Upper lobe of left lung (tissue), 4 donors: ENCODE measurements at regions not wholly inside any gene's neighbourhood (a gene's known extent, or its start where the extent isn't known, plus 50 kb on each side); places are given as distances from the start of the nearest gene placed in this dataset.

Experiments used
- EP300 ChIP-seq, 4 donors: sonication (generic); formaldehyde crosslinking; IDR thresholded peaks; one replicate each; pipeline ENCODE4 v1.5.1; 2017; ENCODE audit warnings: antibody characterized with exemption in 4 of 4, control low read depth in 2 of 4
- POLR2A ChIP-seq, 4 donors: fragments of 450-650 bp; IDR thresholded peaks; one replicate each; pipeline ENCODE4 v1.5.1; 2016 to 2017; ENCODE audit warnings: antibody characterized with exemption in 4 of 4, mild to moderate bottlenecking in 2 of 4

GRCh38 chr6:121917834-121918559 is 481.5 kb upstream of the HSF2 start:
- TF ChIP-seq EP300 (IDR thresholded peaks at IDR 0.05) (no peak), POLR2A (IDR thresholded peaks at IDR 0.05) (no peak)
